ENCODE measurements at regions not wholly inside any gene's neighbourhood (a gene's known extent, or its start where the extent isn't known, plus 50 kb on each side); places are given as distances from the start of the nearest gene placed in this dataset.
"Not testable (repeated sequence)": the region's sequence is repeated elsewhere in the genome, so short reads cannot be mapped to it uniquely, and the experiment has no call there.

DNA sequence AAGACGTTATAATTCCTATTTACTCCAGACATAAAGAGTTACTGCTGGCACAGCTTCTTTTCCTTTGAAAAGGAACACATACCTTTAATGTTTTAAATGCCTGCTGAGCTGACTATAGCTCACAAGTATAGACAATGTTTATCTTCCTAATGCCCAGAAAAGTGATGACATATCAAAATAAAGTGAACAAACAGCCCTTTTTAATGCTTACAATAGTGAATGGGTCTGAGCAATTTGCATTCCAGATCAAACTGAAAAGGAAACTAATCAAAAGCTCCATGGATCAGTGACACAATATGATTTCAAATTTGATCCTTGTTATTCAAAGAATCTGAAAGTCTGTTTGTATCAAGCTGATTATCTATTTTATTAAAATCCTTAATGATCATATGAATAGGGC lies 233.6 kb upstream of the SEMA3E start:
- DNase-seq (ENCODE audit: low read depth): no peak

DNA sequence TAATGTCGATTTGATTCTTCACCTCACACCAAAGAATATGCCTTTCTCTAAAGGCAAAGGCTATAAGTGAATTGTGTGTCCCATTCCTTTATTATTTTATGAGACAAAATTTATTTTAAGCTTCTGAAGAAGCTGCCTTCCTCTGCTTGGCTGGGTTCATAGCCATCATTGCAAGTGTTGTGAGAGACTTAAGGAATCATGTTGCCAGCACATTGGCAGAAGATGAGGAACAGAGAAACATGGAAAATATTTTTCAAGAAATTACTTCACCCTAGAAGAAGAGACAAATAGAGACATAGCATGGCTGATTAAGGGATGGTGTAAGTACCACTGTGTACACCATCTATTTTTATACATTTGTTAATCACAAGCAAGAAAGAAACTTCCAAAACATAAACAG lies 230.1 kb upstream of the SEMA3E start:
- no peak for DNase-seq (ENCODE audit: low read depth)

DNA sequence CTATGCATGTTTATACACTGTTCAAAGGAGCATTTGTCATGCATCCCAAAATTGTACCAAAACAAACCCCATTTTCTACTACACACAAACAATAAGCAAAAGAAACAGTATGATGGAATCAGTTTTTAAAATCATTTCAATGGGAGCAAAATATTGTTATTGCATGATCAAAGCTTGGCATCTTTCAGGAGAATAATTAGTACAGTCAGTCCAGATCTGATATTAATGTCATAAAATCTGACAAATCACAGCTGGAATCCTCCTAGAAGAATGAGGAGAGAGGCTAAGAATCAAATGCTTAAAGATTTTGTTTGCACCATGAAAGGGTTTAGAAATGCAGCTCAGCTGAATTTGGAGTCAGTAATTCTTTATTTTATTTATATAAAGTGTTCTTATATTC lies 229.7 kb upstream of the SEMA3E start:
- DNase-seq (ENCODE audit: low read depth): no peak

DNA sequence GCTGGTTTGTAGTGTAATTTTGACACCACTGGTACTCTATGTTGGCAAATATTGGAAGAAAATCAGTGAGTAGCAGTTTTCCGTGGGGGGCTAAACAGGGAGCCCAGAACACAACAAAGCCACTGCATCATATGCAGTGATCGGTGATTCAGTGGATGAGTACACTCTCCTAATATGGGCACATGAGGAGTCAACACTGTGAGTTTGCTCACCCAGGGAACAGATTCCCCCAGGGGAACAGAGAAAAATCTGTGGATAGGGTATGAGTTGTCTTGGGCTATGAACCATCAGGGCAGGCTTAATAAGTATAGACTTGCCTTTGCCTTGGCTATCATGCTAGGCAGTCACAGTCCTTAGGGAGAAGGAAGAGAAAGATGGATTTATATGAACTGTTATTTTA lies 227.7 kb upstream of the SEMA3E start:
- DNase-seq (ENCODE audit: low read depth): peak; percentile 9

DNA sequence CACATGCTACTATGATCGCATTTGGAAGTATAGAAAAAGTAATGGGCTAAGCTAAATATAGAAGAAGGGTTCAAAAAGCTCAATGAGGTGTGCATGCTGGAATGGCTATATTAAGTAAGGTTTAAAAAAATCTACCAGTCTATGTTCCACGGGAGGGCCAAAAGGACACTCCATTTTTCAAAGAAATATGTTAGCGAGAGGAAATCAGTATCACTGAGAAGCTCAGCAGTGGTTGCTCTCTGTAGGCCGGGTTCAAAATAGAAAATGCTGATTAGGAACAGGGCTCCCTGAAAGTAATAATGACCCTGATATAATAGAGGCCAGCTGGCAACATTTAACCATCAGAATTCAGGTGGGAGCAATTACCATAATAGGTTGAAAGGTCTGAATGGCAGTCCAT lies 224.5 kb upstream of the SEMA3E start:
- DNase-seq (ENCODE audit: low read depth): no peak

DNA sequence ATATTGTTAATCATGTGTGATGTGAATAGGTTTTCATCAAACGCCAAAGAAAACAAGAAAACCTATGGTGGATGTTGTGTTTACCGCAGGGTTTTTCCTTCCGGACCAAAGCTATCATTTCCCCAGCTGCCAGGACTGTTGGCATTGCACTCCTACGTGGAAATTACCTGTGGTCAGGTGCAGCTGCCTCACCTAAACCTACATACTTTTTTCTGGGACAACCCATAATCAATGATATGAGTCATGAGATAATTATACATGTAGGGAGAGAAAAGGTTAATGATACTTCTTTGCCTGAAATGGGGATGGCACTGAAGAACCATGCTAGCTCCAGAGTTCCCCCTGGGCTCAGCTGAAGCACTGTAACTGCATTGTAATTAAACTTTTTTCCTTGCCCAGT lies 223.6 kb upstream of the SEMA3E start:
- no peak for DNase-seq (ENCODE audit: low read depth)

DNA sequence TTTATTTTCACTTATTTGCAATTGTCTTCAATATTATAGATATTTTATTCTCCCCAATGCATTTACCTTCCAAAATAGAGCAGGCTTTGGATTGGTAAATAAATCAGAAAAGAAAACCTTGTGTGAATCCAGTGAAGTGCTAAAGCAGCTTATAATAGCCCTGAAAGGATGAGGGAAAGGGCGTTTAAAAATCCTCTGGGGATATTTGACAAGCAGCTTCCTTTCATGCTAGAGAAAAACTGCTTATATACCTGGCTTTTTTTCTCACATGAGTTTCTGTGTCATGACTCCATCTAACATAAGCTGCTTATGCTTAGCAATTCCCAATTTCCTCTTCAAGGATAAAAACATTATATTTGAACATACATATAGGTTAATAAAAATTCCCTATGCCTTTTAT lies 221.6 kb upstream of the SEMA3E start:
- no peak for DNase-seq (ENCODE audit: low read depth)

DNA sequence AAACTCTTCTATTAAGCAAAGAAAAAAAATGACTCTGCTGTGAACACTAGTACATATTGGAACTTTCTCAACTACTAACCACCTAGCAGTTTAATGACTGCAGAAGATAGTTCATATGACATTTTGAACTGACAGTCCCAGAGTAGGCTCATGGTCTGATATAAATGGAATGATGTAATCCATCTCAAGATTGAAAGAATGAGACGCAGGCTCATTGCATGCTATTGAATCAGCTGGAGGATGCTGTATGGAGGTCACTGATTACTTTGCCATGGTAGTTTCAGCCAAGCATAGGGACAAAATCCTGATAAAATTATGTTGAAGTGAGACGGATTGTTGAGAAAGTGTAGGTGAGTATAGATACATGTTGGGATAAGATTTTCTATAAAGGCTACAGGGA lies 217.6 kb upstream of the SEMA3E start:
- DNase-seq (ENCODE audit: low read depth): no peak

DNA sequence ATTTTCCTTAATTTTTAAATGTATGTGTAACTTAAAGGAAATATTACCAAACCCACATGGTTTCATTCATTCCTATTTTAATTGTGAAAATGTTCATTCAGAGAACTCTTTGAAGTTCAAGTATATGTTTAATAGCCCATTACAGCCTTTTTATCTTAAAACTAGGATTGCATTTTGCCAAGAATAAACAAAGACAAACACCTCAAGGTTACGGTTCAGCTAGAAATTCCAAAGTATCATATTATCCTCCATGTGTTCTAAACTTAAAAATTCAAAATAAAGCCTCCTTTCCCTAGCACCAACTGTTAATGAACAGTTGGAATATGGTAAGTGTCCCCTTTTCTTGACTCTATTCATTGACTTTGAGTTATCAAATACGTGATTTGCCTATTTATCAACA lies 215.6 kb upstream of the SEMA3E start:
- DNase-seq (ENCODE audit: low read depth): no peak

DNA sequence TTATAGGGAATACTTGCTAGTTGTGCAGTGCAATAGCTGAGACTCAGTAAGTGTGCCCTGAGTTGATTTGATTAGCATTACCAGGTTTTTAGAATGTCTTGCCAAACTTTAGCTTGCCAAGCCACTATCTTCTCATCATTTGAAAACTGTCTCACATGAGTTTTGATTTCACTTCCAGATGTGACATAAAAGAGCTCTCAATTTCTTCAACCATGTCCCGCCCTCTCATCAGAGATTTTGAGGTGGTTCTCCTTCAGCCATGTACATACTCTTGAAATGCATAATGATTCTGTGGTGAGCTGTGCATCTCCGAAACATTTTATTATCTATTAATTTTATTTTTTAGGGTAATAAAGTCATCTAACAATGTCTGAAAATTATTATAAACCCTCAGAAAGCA lies 215.0 kb upstream of the SEMA3E start:
- no peak for DNase-seq (ENCODE audit: low read depth)

DNA sequence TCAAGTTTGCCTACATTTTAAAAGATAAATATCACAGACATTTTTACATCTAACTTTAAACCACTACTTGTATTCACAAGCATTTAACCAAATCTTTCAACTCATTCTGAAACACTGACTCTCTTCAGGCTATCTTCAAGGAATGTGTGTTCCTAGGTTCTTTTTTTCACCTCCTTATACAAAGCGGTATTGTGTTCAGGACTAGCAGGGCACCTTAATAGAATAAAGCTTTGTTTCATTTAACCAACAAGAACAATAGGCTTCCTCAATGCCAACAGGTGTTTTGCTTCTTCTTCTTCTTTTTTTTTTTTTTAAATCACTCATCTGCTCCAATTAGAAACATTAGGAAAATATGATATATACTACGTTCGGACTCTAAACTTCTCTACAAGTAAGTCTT lies 212.9 kb upstream of the SEMA3E start:
- no peak for DNase-seq (ENCODE audit: low read depth)

DNA sequence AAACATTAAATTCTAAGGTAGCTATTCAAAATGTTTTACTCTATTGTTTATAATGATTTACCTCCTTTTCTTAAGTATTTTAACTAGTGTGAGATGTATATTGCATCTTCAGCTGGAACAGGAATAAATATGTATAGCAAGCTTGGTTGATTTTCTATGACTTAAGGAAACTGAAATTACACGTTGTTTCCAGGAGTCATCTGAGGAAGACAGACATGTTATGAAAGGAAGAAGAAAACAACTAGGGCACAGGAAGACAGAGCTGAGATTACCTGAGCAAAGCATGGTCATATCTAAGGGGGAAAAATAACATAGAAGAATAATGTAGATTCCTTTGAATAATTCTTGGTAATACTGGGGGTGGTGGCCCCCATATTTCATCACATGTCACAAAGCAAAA lies 210.9 kb upstream of the SEMA3E start:
- no peak for DNase-seq (ENCODE audit: low read depth)

DNA sequence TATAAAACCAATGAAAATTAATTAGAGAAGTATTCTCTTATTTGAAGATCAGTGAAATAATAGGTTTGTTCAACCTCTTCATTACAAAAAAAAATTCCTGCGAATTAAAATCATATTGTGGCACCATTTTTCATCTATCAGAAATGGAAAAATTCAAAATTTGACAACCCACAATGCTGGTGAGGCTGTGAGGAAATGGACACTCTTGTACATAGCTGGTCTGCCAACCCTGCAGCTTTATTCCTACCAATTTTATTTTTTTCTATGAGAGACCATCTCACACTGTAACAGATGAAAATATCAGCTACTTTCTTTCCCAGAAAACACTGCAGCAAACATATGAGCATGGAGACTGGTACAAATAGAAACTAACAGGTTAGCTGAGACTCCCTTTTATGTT lies 208.8 kb upstream of the SEMA3E start:
- no peak for DNase-seq (ENCODE audit: low read depth)

DNA sequence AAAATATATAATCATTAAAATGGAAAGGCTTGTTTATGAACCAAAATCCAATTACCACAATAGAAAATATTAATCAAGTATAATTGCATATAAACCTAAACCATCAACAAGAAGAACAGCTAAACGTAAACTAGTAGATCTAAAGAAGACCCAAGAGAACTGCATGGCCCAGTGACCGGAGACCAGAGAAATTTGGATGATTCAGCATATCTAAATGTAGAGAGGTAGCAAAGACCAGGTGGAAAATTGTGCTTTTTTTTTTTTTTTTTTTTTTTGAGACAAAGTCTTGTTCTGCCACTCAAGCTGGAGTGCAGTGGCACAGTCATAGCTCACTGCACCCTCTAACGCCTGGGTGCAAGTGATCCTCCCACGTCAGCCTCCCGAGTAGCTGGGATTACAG lies 207.2 kb upstream of the SEMA3E start:
- no peak for DNase-seq (ENCODE audit: low read depth)

DNA sequence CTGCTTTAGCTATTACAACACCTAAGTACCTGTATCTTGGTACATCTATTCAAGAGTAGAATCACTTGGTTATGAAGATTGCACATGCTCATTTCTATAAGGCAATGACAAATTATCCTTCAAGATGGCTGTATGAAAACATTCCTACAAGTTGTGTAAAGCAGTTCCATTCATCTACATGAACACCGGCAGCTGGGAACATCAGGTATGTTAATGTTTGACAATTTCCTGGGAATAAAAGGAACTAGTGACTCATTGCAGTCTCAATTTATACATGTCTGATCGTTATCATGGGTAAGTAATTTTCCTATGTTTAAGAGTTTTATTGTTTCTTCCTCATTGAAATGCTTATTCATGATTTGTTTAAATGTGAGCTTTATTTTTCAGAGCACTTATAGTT lies 203.2 kb upstream of the SEMA3E start:
- DNase-seq (ENCODE audit: low read depth): peak; percentile 81

DNA sequence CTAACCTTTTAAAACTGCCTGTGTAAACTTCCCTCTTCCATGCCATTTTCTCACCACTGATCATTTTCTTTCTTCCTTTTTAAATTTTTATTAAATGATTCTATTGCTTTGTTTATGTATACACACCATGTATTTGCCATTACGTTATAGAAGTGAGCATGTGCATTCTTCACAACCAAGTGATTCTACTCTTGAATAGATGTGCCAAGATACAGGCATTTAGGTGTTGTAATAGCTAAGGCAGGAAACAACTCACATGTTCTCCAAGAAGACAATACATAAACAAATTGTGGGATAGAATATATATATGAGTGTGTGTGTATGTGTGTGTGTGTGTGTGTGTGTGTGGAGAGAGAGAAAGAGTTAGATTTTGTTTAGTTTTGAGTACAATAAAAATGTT lies 202.6 kb upstream of the SEMA3E start:
- DNase-seq (ENCODE audit: low read depth): no peak

DNA sequence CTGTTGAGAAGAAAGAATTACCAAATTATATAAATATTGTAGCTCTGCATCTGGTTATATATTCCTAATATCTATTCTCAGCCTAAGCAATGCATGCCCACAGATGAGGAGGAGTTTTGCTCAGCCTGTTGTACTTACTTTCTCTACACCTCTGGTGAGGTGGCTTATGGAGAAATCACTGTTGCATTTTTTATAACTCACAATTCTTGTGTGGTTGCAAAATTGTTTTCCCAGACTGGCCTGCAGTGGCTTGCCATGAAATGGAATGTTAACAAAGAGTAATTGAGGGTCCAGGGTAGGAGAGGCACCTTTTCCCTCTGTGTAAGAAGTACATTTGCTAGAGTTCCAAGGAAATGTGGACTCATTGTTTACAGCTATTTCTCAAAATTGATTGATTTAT lies 202.0 kb upstream of the SEMA3E start:
- no peak for DNase-seq (ENCODE audit: low read depth)

DNA sequence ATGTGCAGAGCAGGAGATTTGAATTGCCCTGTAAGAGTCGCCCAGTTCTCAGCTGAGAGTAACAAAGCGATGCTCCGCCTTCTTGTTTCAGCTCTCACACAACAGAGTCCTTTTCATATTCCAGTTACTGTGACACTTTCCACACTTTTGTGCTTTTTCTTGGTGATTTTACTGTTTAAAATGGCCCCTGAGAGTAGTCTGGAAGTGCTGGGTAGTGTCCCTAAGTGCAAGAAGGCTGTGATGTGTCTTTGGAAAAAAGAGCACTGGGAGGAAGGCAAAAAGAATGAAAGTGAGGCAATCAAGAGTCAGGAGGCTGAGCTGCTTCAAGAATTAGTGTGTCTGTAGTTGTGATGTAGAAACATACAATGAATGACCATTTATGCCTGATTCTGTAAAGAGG lies 201.2 kb upstream of the SEMA3E start:
- DNase-seq (ENCODE audit: low read depth): no peak

DNA sequence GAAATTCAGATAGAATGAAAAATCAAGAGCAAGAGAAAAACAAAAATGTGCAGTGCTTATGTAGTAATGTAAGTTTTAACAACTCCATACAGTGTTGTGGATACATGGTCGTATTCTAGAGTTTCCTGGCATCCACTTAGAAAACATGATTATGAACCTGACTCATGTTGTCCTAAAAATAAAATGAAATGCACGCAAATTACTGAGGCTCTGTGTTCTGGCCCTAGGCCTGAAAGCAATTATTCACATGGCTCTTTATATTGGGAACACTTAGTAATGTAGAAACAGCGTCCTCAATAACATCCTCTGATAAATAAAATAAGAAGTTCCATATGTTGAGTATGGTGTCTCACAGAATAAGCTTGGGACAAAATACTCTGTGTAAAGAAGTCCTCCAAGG lies 200.2 kb upstream of the SEMA3E start:
- DNase-seq (ENCODE audit: low read depth): no peak

DNA sequence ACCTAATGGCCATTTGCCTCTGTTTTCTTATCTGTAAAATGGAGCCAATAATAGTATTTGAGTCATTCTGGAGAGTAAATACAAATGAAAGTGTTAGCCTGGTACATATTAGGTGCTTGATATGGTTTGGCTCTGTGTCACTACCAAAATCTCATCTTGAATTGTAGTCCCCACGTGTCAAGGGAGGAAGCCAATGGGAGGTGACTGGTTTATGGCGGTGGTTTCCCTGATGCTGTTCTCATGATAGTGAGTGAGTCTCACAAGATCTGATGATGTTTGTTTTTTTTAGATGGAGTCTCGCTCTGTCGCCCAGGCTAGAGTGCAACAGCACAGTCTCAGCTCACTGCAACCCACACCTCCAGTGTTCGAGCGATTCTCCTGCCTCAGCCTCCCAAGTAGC lies 194.0 kb upstream of the SEMA3E start:
- no peak for DNase-seq (ENCODE audit: low read depth)

DNA sequence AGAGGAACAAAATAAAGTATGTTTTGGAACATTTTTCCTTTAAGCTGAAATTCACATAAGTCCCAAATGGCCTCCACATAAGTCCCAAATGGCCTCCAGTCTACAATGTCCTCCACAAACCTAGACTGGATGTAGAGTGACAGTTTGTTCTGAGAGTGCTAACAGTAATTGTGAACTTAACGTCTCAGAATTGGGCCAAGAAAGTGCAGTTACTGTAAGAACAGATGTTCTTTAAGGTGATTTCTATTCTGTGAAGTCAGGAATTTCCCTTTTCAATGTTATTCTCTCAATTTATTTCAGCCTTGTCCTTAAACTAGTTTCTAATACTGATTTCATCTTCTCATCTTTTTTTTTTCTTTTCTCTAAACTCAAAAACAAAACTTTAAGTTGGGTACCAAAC lies 188.7 kb upstream of the SEMA3E start:
- no peak for DNase-seq (ENCODE audit: low read depth)

DNA sequence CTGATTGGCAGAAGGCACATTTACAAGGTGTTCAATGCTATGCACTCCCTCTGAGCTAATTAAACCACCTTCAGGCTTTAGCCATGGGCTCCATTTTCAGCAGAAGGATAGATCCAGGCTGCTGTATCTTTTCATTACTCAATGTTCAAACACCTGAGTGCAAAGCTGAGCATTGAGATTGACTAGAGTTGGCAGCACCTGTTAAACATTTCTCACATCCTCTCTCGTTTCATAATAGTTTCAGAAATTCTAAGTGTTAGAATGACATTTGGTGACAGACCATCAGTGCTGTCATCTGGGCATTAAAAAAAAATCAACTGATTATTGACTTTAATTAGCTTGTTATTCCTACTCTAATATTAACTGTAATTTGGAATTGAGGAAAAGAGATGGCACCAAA lies 187.1 kb upstream of the SEMA3E start:
- DNase-seq (ENCODE audit: low read depth): no peak

DNA sequence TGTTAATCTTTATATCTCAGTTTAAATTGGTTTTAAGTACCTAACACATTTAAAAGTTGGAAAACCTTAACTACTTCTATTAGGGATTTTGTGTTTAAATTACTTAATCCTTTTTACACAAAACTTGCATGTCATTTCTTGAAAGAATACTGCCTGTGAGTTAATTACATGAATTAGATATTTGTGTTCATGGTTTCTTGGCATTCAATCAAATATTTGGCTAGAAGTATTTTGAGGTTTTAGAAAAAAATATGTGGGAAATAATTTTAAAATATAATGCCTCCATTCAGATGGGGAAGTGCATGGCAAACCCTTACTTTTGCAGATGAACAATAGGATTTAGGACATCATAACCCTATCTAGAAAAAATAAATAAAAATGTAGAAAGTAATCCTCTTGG lies 186.5 kb upstream of the SEMA3E start:
- no peak for DNase-seq (ENCODE audit: low read depth)

DNA sequence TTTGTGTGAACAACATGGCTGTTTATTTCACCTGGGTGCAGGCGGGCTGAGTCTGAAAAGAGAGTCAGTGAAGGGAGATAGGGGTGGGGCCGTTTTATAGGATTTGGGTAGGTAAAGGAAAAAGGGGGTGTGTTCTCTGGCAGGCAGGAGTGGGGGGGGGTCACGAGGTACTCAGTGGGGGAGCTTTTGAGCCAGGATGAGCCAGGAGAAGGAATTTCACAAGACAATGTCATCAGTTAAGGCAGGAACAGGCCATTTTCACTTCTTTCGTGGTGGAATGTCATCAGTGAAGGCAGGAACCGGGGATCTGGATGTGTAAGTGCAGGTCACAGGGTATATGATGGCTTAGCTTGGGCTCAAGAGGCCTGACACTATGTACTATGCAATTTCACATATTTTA lies 184.8 kb upstream of the SEMA3E start:
- DNase-seq (ENCODE audit: low read depth): not testable (repeated sequence)

DNA sequence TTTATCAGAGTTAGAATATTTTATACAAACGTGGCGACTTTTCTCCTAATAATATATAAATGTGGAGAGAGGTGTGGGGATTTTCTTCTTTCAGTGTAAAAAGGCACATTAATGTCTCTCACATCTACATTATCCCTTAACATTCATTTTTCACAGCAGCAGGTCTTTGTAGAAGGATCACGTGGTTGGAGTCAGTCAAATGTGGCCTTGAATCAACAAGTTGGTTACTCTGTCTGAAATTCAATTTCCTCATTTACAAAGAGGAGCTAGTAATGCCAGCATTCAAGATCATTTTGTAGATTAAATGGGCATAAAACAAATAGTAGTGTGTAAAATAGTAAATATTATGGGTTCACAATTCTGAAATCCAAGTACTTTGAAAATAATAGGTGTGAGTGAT lies 183.1 kb upstream of the SEMA3E start:
- DNase-seq (ENCODE audit: low read depth): peak; percentile 15

Data from renal cortical epithelial cell (primary cell).